ENCODE measurements at regions not wholly inside any gene's neighbourhood (a gene's known extent, or its start where the extent isn't known, plus 50 kb on each side); places are given as distances from the start of the nearest gene placed in this dataset.

- TF ChIP-seq CTCF (conservative IDR thresholded peaks at IDR 0.05; ENCODE audit: low read depth, low read length) = no peak
- H3K4me3 ChIP-seq (ENCODE audit: low read depth, low read length) = no peak overlapping the region
- DNase-seq (ENCODE audit: low read depth) = no peak
Observed at GRCh38 chr7:119782286-119782685, 490.7 kb upstream of the KCND2 start.

GRCh38 chr7:119783799-119784198 is 489.2 kb upstream of the KCND2 start:
- no peak for TF ChIP-seq CTCF (conservative IDR thresholded peaks at IDR 0.05; ENCODE audit: low read depth, low read length)
- peak; percentile 44 for DNase-seq (ENCODE audit: low read depth)
- H3K4me3 ChIP-seq (ENCODE audit: low read depth, low read length) = no peak overlapping the region

- no peak for TF ChIP-seq CTCF (conservative IDR thresholded peaks at IDR 0.05; ENCODE audit: low read depth, low read length)
- no peak overlapping the region for H3K4me3 ChIP-seq (ENCODE audit: low read depth, low read length)
- DNase-seq (ENCODE audit: low read depth) = no peak
Observed at GRCh38 chr7:119802147-119802546, 470.8 kb upstream of the KCND2 start.

- DNase-seq (ENCODE audit: low read depth) = no peak
- no peak overlapping the region for H3K4me3 ChIP-seq (ENCODE audit: low read depth, low read length)
- TF ChIP-seq CTCF (conservative IDR thresholded peaks at IDR 0.05; ENCODE audit: low read depth, low read length) = no peak
Observed at GRCh38 chr7:119825091-119825655, 447.8 kb upstream of the KCND2 start.

- H3K4me3 ChIP-seq (ENCODE audit: low read depth, low read length) = no peak overlapping the region
- no peak for TF ChIP-seq CTCF (conservative IDR thresholded peaks at IDR 0.05; ENCODE audit: low read depth, low read length)
- no peak for DNase-seq (ENCODE audit: low read depth)
Observed at GRCh38 chr7:119826547-119826946, 446.4 kb upstream of the KCND2 start.

- DNase-seq (ENCODE audit: low read depth) = no peak
- no peak overlapping the region for H3K4me3 ChIP-seq (ENCODE audit: low read depth, low read length)
- TF ChIP-seq CTCF (conservative IDR thresholded peaks at IDR 0.05; ENCODE audit: low read depth, low read length) = no peak
Observed at GRCh38 chr7:119838444-119838843, 434.5 kb upstream of the KCND2 start.

GRCh38 chr7:119842337-119842736 is 430.6 kb upstream of the KCND2 start:
- no peak for TF ChIP-seq CTCF (conservative IDR thresholded peaks at IDR 0.05; ENCODE audit: low read depth, low read length)
- DNase-seq (ENCODE audit: low read depth) = no peak
- no peak overlapping the region for H3K4me3 ChIP-seq (ENCODE audit: low read depth, low read length)

All from choroid plexus epithelial cell (primary cell).